Thyroid gland (tissue), 4 donors: ENCODE measurements at regions not wholly inside any gene's neighbourhood (a gene's known extent, or its start where the extent isn't known, plus 50 kb on each side); places are given as distances from the start of the nearest gene placed in this dataset.
"Not testable (repeated sequence)": the region's sequence is repeated elsewhere in the genome, so short reads cannot be mapped to it uniquely, and the experiment has no call there.

Experiments
- DNase-seq, 2 donors: peaks; one replicate each; pipeline ENCODE4 v3.0.0-alpha.2; 2019
- H3K27ac ChIP-seq, 3 donors: fragments of 200-600 bp; sonication (generic); 1 replicate in 2 of 3; 2 replicates in 1 of 3; pipeline ENCODE4 v1.5.1; 2016 to 2019; ENCODE audit warnings: mild to moderate bottlenecking in 1 of 3, moderate library complexity in 1 of 3
- H3K27me3 ChIP-seq: fragments of 200-600 bp; sonication (generic); one replicate; pipeline ENCODE4 v1.5.1; 2019
- H3K36me3 ChIP-seq, 2 donors: fragments of 200-600 bp; sonication (generic); one replicate each; pipeline ENCODE4 v1.5.1; 2016 to 2019
- H3K4me1 ChIP-seq, 2 donors: fragments of 200-600 bp; sonication (generic); one replicate each; pipeline ENCODE4 v1.5.1; 2017 to 2019
- H3K4me3 ChIP-seq, 3 donors: fragments of 200-600 bp; sonication (generic); replicated peaks in 1 of 3; 1 replicate in 2 of 3; 2 replicates in 1 of 3; pipeline ENCODE4 v1.5.1; 2016; ENCODE audit warnings: mild to moderate bottlenecking in 1 of 3
- H3K9me3 ChIP-seq: fragments of 200-600 bp; sonication (generic); one replicate; pipeline ENCODE4 v1.5.1; 2017
- POLR2A ChIP-seq, 2 donors: fragments of 450-650 bp; IDR thresholded peaks; one replicate each; pipeline ENCODE4 v1.6.1; 2017; ENCODE audit warnings: antibody characterized with exemption in 2 of 2, mild to moderate bottlenecking in 2 of 2, moderate library complexity in 1 of 2
- WGBS, 2 donors: methylation state at CpG; one replicate each; pipeline ENCODE4 v1.1.5; 2017; 5-methylcytosine and 5-hydroxymethylcytosine counted together
- intact Hi-C: fragments of 100-400 bp; cut with DNase I; formaldehyde crosslinking; loops from one replicate; pipeline ENCODE4 v1.15.1; 2023
- TF ChIP-seq, protein P1 (sequence below), 6 experiments: fragments of 200-600 bp in 3 of 6; fragments of 450-650 bp in 3 of 6; sonication (generic) in 3 of 6; IDR thresholded peaks; one replicate each; pipeline ENCODE4 v1.5.1; 2016 to 2019; ENCODE audit warnings: antibody characterized with exemption in 6 of 6, mild to moderate bottlenecking in 2 of 6, inconsistent platforms in 1 of 6, moderate library complexity in 1 of 6

DNA sequence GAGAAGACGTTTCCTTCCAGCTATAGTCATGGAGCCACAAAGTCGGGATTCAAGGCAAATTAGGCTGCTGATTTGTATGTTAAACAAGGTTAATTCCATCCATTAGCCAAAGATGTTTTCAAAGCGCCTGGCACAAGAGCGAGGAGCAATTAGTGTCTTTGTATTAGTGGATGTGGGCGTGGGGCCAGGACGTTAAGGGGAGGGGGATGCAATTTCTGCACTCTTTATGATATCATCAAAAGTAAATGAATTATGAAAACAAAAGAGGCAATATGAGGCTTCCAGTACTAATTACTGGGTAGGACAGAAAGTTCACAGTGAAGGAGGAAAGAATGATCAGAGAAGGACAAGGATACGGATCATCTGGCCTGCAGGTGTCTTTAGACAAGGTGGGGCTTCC is 230.9 kb upstream of the MSX2 start:
- no peaks in the 10 kb centered on the region for H3K27me3 ChIP-seq
- TF ChIP-seq POLR2A (IDR thresholded peaks at IDR 0.05) = no peak
- TF ChIP-seq, protein P1, sequence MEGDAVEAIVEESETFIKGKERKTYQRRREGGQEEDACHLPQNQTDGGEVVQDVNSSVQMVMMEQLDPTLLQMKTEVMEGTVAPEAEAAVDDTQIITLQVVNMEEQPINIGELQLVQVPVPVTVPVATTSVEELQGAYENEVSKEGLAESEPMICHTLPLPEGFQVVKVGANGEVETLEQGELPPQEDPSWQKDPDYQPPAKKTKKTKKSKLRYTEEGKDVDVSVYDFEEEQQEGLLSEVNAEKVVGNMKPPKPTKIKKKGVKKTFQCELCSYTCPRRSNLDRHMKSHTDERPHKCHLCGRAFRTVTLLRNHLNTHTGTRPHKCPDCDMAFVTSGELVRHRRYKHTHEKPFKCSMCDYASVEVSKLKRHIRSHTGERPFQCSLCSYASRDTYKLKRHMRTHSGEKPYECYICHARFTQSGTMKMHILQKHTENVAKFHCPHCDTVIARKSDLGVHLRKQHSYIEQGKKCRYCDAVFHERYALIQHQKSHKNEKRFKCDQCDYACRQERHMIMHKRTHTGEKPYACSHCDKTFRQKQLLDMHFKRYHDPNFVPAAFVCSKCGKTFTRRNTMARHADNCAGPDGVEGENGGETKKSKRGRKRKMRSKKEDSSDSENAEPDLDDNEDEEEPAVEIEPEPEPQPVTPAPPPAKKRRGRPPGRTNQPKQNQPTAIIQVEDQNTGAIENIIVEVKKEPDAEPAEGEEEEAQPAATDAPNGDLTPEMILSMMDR (IDR thresholded peaks at IDR 0.05) = no peak
- no peak for DNase-seq
- H3K36me3 ChIP-seq = no peaks in the 10 kb centered on the region
- H3K4me1 ChIP-seq = no peaks in the 10 kb centered on the region
- H3K27ac ChIP-seq = no peak overlapping the region
- H3K4me3 ChIP-seq = no peak overlapping the region
- WGBS, 2 donors = 77 to 87% methylated on average over 7 of the region's 7 CpGs
- H3K9me3 ChIP-seq = no peaks in the 10 kb centered on the region
- intact Hi-C loops = no loop called here

GRCh38 chr5:174497939-174498338 is 226.4 kb upstream of the MSX2 start:
- 80 to 88% methylated on average over 3 of the region's 3 CpGs for WGBS, 2 donors
- H3K4me3 ChIP-seq, H3K9me3 ChIP-seq, H3K36me3 ChIP-seq, H3K4me1 ChIP-seq, H3K27me3 ChIP-seq, H3K27ac ChIP-seq, intact Hi-C loops, DNase-seq: not testable (repeated sequence)

DNA sequence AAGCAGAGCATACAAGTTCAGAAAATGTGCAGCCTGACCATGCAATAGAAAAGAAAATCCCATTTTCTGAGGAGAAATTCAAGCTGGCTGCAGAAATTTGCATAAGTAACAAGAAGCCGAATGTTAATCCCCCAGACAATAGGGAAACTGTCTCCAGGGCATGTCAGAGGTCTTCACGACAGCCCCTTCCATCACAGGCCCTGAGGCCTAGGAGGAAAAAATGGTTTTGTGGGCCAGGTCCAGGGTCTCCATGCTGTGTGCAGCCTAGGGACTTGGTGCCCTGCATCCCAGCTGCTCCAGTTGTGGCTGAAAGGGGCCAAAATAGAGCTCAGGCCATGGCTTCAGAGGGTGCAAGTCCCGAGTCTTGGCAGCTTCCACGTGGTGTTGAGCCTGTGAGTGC is 225.8 kb upstream of the MSX2 start:
- WGBS, 2 donors = 77 to 88% methylated on average over 4 of the region's 4 CpGs
- intact Hi-C loops = not testable (repeated sequence)

DNA sequence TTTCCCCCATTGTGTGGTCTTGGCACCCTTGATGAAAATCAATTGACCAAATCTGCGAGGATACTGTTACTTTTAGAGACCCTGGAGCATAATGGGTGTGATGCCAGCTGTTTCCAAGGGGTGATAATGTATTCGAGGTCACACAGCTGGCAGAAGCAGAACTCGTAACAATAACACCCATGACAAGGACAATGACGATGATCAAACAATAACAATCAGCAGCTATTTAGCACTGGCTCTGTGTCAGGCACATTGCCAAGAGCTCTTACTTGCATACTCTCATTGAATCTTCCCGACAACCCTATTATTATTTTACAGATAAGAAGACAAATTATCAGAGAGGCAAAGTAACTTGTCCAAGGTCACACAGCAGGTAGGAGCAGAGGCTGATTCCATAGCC is 223.7 kb upstream of the MSX2 start:
- WGBS, 2 donors = 74 to 75% methylated on average over 5 of the region's 5 CpGs
- no peak for DNase-seq
- intact Hi-C loops = no loop called here
- TF ChIP-seq, protein P1 (IDR thresholded peaks at IDR 0.05) = no peak
- TF ChIP-seq POLR2A (IDR thresholded peaks at IDR 0.05) = no peak
- Histone ChIP-seq H3K4me3 (no peak overlapping the region), H3K27ac (no peak overlapping the region), H3K9me3 (no peaks in the 10 kb centered on the region), H3K27me3 (no peaks in the 10 kb centered on the region), H3K4me1 (no peaks in the 10 kb centered on the region), H3K36me3 (no peaks in the 10 kb centered on the region)

More for the DNA sequence above, 225.8 kb upstream of the MSX2 start:
- not testable (repeated sequence) for H3K4me1 ChIP-seq, DNase-seq, H3K27ac ChIP-seq, H3K4me3 ChIP-seq, H3K27me3 ChIP-seq, H3K36me3 ChIP-seq, H3K9me3 ChIP-seq

- no peak for DNase-seq
- Histone ChIP-seq H3K9me3 (no peaks in the 10 kb centered on the region), H3K27me3 (no peaks in the 10 kb centered on the region), H3K36me3 (no peaks in the 10 kb centered on the region), H3K27ac (no peak overlapping the region), H3K4me1 (no peaks in the 10 kb centered on the region), H3K4me3 (no peak overlapping the region)
- intact Hi-C loops = no loop called here
- TF ChIP-seq, protein P1 (IDR thresholded peaks at IDR 0.05) = no peak
- 55 to 67% methylated on average over 6 of the region's 6 CpGs for WGBS, 2 donors
These were observed 222.8 kb upstream of the MSX2 start for GRCh38 chr5:174501461-174502069.

DNA sequence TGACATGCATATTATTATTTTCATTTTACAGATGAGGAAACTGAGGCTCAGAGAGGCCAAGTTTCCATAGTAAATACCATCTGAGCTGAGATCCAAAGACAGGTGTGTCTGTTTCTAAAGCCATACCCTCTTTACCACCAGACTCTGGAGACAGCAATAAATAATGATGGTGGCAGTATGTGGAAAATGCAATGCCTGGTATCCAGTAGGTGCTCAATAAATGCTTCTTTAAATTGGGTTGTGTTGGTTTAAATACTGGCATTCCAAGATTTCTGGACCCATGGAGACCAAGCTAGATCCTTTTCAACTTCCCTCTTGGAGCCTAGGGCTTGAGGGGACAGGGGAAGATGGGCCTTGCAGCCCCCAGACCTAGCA is 221.3 kb upstream of the MSX2 start:
- TF ChIP-seq POLR2A (IDR thresholded peaks at IDR 0.05) = no peak
- TF ChIP-seq, protein P1 (IDR thresholded peaks at IDR 0.05) = no peak
- Histone ChIP-seq H3K9me3 (no peaks in the 10 kb centered on the region), H3K4me1 (no peaks in the 10 kb centered on the region), H3K36me3 (no peaks in the 10 kb centered on the region), H3K27me3 (no peaks in the 10 kb centered on the region), H3K4me3 (no peak overlapping the region), H3K27ac (no peak overlapping the region)
- intact Hi-C loops = no loop called here
- DNase-seq = no peak
